ENCODE measurements at regions not wholly inside any gene's neighbourhood (a gene's known extent, or its start where the extent isn't known, plus 50 kb on each side); places are given as distances from the start of the nearest gene placed in this dataset.

DNA sequence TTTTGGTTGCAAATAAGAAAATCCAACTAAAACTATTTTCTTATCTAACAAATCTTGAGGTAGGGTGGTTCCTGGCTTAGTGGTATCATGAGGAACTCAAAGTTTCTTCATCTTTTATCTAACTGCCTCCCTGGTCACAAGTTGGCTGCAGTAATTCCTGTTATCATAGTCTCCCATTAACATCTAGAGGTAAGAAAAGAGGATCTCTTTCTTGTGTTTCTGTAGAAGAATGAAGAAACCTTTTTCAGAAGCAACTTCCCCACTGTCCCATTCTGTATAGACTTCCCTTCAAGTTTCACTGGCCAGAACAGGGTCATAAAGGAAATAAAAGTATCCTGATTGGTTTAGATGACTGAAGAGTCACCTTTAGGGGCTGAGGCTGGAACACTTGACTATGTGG is 81.8 kb upstream of the ELL2 start:
- no peak for DNase-seq (ENCODE audit: low read depth)
- TF ChIP-seq, protein P1, sequence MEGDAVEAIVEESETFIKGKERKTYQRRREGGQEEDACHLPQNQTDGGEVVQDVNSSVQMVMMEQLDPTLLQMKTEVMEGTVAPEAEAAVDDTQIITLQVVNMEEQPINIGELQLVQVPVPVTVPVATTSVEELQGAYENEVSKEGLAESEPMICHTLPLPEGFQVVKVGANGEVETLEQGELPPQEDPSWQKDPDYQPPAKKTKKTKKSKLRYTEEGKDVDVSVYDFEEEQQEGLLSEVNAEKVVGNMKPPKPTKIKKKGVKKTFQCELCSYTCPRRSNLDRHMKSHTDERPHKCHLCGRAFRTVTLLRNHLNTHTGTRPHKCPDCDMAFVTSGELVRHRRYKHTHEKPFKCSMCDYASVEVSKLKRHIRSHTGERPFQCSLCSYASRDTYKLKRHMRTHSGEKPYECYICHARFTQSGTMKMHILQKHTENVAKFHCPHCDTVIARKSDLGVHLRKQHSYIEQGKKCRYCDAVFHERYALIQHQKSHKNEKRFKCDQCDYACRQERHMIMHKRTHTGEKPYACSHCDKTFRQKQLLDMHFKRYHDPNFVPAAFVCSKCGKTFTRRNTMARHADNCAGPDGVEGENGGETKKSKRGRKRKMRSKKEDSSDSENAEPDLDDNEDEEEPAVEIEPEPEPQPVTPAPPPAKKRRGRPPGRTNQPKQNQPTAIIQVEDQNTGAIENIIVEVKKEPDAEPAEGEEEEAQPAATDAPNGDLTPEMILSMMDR (IDR thresholded peaks at IDR 0.05; ENCODE audit: insufficient read depth, low read depth, low read length, missing control alignments): no peak
- no peak overlapping the region for H3K4me3 ChIP-seq (ENCODE audit: low read depth, low read length)

DNA sequence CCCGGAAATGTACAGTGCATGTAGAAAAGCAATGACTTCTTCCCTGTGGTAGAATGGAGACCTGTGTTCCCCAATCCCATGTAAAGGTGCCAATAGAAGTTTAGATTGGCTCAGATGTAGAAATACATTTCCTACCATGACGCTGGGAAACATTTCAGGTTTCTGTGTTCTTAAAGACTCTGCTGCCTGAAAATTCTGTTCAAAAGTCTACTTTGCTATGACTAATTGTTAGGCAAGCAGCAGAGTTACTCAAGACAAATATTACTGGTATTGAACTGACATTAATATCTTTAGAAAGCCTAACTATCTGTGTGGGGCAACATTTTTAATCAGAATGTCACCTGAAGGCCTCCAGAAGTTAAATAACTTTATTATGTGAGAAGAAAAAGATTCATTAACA is 75.5 kb upstream of the ELL2 start:
- no peak overlapping the region for H3K4me3 ChIP-seq (ENCODE audit: low read depth, low read length)
- DNase-seq (ENCODE audit: low read depth): no peak
- TF ChIP-seq, protein P1 (IDR thresholded peaks at IDR 0.05; ENCODE audit: insufficient read depth, low read depth, low read length, missing control alignments): no peak

DNA sequence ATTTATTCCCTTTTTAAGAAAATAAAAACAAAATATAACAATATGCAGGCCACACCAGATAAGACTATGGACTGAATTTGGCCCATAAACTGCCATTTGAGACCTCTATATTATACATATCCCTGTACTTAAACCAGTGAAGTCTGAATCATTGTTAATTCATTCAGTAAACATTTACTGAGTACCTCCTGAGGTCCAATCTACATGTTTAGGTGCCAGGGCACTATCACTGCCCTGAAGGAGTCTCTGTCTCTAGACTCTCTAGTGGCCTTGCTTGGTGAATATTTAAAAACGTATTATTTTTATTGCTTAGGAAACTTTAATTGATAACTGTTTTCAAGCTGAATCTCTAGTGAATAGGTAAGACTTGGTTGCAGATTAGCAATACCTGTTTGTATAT is 74.7 kb upstream of the ELL2 start:
- TF ChIP-seq, protein P1 (IDR thresholded peaks at IDR 0.05; ENCODE audit: insufficient read depth, low read depth, low read length, missing control alignments): no peak

DNA sequence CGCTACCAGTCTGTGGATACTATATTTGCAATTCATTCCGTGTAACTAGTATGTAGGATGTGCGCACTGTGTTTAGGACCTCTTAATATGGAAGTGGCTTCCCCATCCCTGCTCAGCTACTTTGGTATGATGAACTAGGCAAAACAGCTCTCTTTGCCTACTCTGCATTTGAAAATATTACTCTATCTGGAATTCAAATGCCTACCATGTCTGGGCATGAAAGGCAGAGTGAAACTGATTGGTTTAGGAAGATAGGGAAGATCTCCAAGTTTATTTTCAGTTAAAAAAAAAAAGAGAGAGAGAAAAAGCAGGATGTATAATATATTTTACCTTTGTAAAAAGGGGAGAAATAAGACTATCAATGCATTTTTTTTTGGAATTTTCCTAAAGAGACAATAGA is 74.1 kb upstream of the ELL2 start:
- TF ChIP-seq, protein P1 (IDR thresholded peaks at IDR 0.05; ENCODE audit: insufficient read depth, low read depth, low read length, missing control alignments): no peak
- DNase-seq (ENCODE audit: low read depth): no peak
- no peak overlapping the region for H3K4me3 ChIP-seq (ENCODE audit: low read depth, low read length)

More for the DNA sequence above, 74.7 kb upstream of the ELL2 start:
- H3K4me3 ChIP-seq (ENCODE audit: low read depth, low read length): no peak overlapping the region
- DNase-seq (ENCODE audit: low read depth): no peak

DNA sequence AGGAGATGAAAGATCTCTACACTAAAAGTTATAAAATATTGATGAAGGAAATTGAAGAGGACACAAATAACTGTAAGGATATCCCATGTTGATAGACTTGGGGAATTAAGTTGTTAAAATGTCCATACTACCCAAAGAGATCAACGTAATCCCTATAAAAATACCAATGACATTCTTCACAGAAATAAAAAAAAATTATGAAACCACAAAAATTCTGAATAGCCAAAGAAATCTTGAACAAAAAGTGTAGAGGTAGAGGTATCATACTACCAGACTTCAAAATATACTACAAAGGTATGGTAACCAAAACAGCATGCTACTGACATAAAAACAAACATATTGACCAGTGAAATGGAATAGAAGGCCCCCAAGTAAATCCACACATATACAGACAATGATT is 71.5 kb upstream of the ELL2 start:
- H3K4me3 ChIP-seq (ENCODE audit: low read depth, low read length): no peak overlapping the region
- DNase-seq (ENCODE audit: low read depth): no peak
- TF ChIP-seq, protein P1 (IDR thresholded peaks at IDR 0.05; ENCODE audit: insufficient read depth, low read depth, low read length, missing control alignments): no peak

DNA sequence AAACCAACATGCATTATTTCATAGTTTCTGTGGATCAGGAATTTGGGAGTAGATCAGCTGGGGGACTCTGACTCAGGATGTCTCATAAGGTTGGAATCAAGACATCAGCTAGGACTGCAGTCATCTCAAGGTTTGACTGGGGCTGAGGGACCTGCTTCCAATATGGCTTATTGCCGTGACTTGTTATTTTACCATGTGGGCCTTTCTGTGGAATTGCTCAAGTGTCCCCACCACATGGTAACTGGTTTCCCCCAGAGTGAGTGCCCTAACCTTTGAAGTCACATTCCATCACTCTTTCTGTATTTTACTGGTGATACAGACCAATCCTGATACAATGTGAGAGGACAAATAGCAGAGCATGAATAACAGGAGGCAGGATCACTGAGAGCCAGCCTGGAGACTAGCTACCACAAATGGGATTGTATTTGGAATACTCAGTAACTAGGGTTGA is 70.2 kb upstream of the ELL2 start:
- no peak overlapping the region for H3K4me3 ChIP-seq (ENCODE audit: low read depth, low read length)
- no peak for DNase-seq (ENCODE audit: low read depth)
- TF ChIP-seq, protein P1 (IDR thresholded peaks at IDR 0.05; ENCODE audit: insufficient read depth, low read depth, low read length, missing control alignments): no peak

DNA sequence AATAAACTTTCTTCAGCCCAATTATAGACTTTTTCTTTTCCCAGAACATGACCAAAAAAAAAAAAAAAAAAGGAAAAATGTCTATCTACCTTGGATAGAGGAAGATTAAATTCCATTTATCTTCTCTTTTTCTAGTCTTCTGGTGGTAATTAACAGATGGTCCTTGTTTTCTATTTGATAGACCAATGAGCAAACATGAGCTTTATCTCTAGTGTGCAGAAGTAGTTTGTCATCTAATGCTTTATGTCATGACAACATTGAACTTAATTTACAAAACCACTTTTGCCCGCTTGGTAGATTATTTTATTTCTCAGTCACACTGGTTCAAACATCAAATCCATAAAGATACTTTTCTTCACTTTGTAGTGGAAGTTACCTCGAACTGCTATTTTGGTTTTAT is 69.5 kb upstream of the ELL2 start:
- TF ChIP-seq, protein P1 (IDR thresholded peaks at IDR 0.05; ENCODE audit: insufficient read depth, low read depth, low read length, missing control alignments): no peak
- no peak for DNase-seq (ENCODE audit: low read depth)
- no peak overlapping the region for H3K4me3 ChIP-seq (ENCODE audit: low read depth, low read length)
